H7 (cell line): ENCODE measurements at regions not wholly inside any gene's neighbourhood (a gene's known extent, or its start where the extent isn't known, plus 50 kb on each side); places are given as distances from the start of the nearest gene placed in this dataset.

Source experiments
- DNase-seq: peaks from one replicate; pipeline ENCODE4 v3.0.0; 2012
- H3K27me3 ChIP-seq: 2 replicates; pipeline ENCODE4 v1.6.0; 2011; ENCODE audit warnings: mild to moderate bottlenecking, low read length; ENCODE audit not compliant: control insufficient read depth, insufficient read depth
- H3K36me3 ChIP-seq: replicated peaks from 2 replicates; pipeline ENCODE4 v1.5.1; 2011; ENCODE audit warnings: low read length; ENCODE audit not compliant: control insufficient read depth, insufficient read depth
- H3K4me3 ChIP-seq: 2 replicates; pipeline ENCODE4 v1.5.1; 2011; ENCODE audit warnings: low read depth, mild to moderate bottlenecking, control low read depth, low read length, moderate library complexity; ENCODE audit not compliant: insufficient read depth

GRCh38 chr14:49366416-49366815 lies 219.8 kb downstream of the RPS29 start:
- Histone ChIP-seq H3K36me3 (no peaks in the 10 kb centered on the region), H3K27me3 (peaks cover 64% of the 10 kb centered on the region), H3K4me3 (no peak overlapping the region)
- no peak for DNase-seq

GRCh38 chr14:49364752-49365117 lies 221.4 kb downstream of the RPS29 start:
- DNase-seq: no peak
- H3K4me3 ChIP-seq: no peak overlapping the region
- peaks cover 55% of the 10 kb centered on the region for H3K27me3 ChIP-seq
- no peaks in the 10 kb centered on the region for H3K36me3 ChIP-seq

- no peak overlapping the region for H3K4me3 ChIP-seq
- no peaks in the 10 kb centered on the region for H3K36me3 ChIP-seq
- H3K27me3 ChIP-seq: peaks cover 53% of the 10 kb centered on the region
- no peak for DNase-seq
Measured at GRCh38 chr14:49363821-49364751, 222.1 kb downstream of the RPS29 start.

GRCh38 chr14:49362916-49363315 lies 223.3 kb downstream of the RPS29 start:
- DNase-seq: no peak
- Histone ChIP-seq H3K4me3 (no peak overlapping the region), H3K36me3 (no peaks in the 10 kb centered on the region), H3K27me3 (peaks cover 42% of the 10 kb centered on the region)

- no peaks in the 10 kb centered on the region for H3K27me3 ChIP-seq
- DNase-seq: no peak
- H3K4me3 ChIP-seq: no peak overlapping the region
- H3K36me3 ChIP-seq: no peaks in the 10 kb centered on the region
Measured at GRCh38 chr14:49339130-49339529, 247.1 kb downstream of the RPS29 start.

GRCh38 chr14:49319810-49320209 lies 266.4 kb downstream of the RPS29 start:
- Histone ChIP-seq H3K27me3 (no peaks in the 10 kb centered on the region), H3K4me3 (no peak overlapping the region), H3K36me3 (no peaks in the 10 kb centered on the region)
- DNase-seq: no peak

GRCh38 chr14:49315570-49315969 lies 270.6 kb downstream of the RPS29 start:
- no peak for DNase-seq
- H3K4me3 ChIP-seq: no peak overlapping the region
- no peaks in the 10 kb centered on the region for H3K36me3 ChIP-seq
- no peaks in the 10 kb centered on the region for H3K27me3 ChIP-seq

- DNase-seq: no peak
- Histone ChIP-seq H3K36me3 (no peaks in the 10 kb centered on the region), H3K27me3 (no peaks in the 10 kb centered on the region), H3K4me3 (no peak overlapping the region)
Measured at GRCh38 chr14:49314737-49315136, 271.4 kb downstream of the RPS29 start.

GRCh38 chr14:49313108-49313507 lies 273.1 kb downstream of the RPS29 start:
- DNase-seq: no peak

GRCh38 chr14:49310298-49310697 lies 275.9 kb downstream of the RPS29 start:
- H3K27me3 ChIP-seq: no peaks in the 10 kb centered on the region
- DNase-seq: peak; percentile 45
- no peak overlapping the region for H3K4me3 ChIP-seq
- H3K36me3 ChIP-seq: no peaks in the 10 kb centered on the region

More at GRCh38 chr14:49313108-49313507, 273.1 kb downstream of the RPS29 start:
- Histone ChIP-seq H3K4me3 (no peak overlapping the region), H3K36me3 (no peaks in the 10 kb centered on the region), H3K27me3 (no peaks in the 10 kb centered on the region)

- no peak for DNase-seq
- Histone ChIP-seq H3K27me3 (no peaks in the 10 kb centered on the region), H3K36me3 (no peaks in the 10 kb centered on the region), H3K4me3 (no peak overlapping the region)
Measured at GRCh38 chr14:49306152-49306751, 279.9 kb downstream of the RPS29 start.

- DNase-seq: peak; percentile 55
- no peaks in the 10 kb centered on the region for H3K27me3 ChIP-seq
- no peaks in the 10 kb centered on the region for H3K36me3 ChIP-seq
- no peak overlapping the region for H3K4me3 ChIP-seq
Measured at GRCh38 chr14:49303946-49304516, 282.1 kb downstream of the RPS29 start.

- DNase-seq: no peak
- Histone ChIP-seq H3K36me3 (no peaks in the 10 kb centered on the region), H3K27me3 (no peaks in the 10 kb centered on the region), H3K4me3 (no peak overlapping the region)
Measured at GRCh38 chr14:49297102-49297501, 289.1 kb downstream of the RPS29 start.

- H3K4me3 ChIP-seq: no peak overlapping the region
- peak; percentile 43 for DNase-seq
- no peaks in the 10 kb centered on the region for H3K27me3 ChIP-seq
- H3K36me3 ChIP-seq: no peaks in the 10 kb centered on the region
Measured at GRCh38 chr14:49294621-49295148, 291.5 kb downstream of the RPS29 start.

- DNase-seq: no peak
- Histone ChIP-seq H3K36me3 (no peaks in the 10 kb centered on the region), H3K4me3 (no peak overlapping the region), H3K27me3 (no peaks in the 10 kb centered on the region)
Measured at GRCh38 chr14:49287004-49287403, 299.2 kb downstream of the RPS29 start.
